B cell (primary cell): ENCODE measurements at regions not wholly inside any gene's neighbourhood (a gene's known extent, or its start where the extent isn't known, plus 50 kb on each side); places are given as distances from the start of the nearest gene placed in this dataset.

Source experiments
- ATAC-seq: fragments of 200-7000 bp; cut with Tn5 transposase; one replicate; pipeline ENCODE4 v1.10.0; 2021; ENCODE audit warnings: low read depth, mild to moderate bottlenecking, moderate number of reproducible peaks, moderate library complexity
- CTCF ChIA-PET: fragments of 350-600 bp; sonication (Branson Sonifier 250); formaldehyde crosslinking; loops from one replicate; lab custom pipeline; 2021; ENCODE audit warnings: antibody characterized with exemption, inconsistent platforms; lab: Charles Lee
- POLR2A ChIA-PET: fragments of 350-600 bp; sonication (Branson Sonifier 250); formaldehyde crosslinking; loops from one replicate; lab custom pipeline; 2021; ENCODE audit warnings: antibody characterized with exemption; lab: Charles Lee
- DNase-seq: peaks from one replicate; pipeline ENCODE4 v3.0.0; 2013
- H2AFZ ChIP-seq: 2 replicates; pipeline ENCODE4 v1.6.1; 2012; ENCODE audit warnings: mild to moderate bottlenecking, low read depth, low read length; ENCODE audit not compliant: insufficient read depth, poor library complexity, severe bottlenecking
- H3K27ac ChIP-seq, 2 donors: 1 replicate in 1 of 2; 2 replicates in 1 of 2; pipeline ENCODE4 v1.5.1; 2012 to 2013; ENCODE audit warnings: low read length in 2 of 2, mild to moderate bottlenecking in 2 of 2, moderate library complexity in 1 of 2
- H3K27me3 ChIP-seq, 4 experiments: fragments of 200-600 bp in 1 of 4; sonication (generic) in 1 of 4; replicated peaks in 1 of 4; 1 replicate in 2 of 4; 2 replicates in 2 of 4; pipeline versions ENCODE4 v1.6.1 to v1.7.0; 2013 to 2016; ENCODE audit warnings: low read length in 3 of 4, mild to moderate bottlenecking in 2 of 4, mixed read lengths in 1 of 4, moderate library complexity in 1 of 4; ENCODE audit not compliant: insufficient read depth in 4 of 4, control insufficient read depth in 3 of 4; ENCODE audit errors: control extremely low read depth in 1 of 4
- H3K36me3 ChIP-seq, 2 experiments: replicated peaks in 1 of 2; 1 replicate in 1 of 2; 2 replicates in 1 of 2; pipeline versions ENCODE4 v1.6.1 to v1.7.1; 2013; ENCODE audit warnings: low read length in 1 of 2; ENCODE audit not compliant: insufficient read depth in 2 of 2, control insufficient read depth in 1 of 2; ENCODE audit errors: control extremely low read depth in 1 of 2, extremely low read depth in 1 of 2
- H3K4me1 ChIP-seq, 2 donors: fragments of 200-600 bp in 1 of 2; sonication (generic) in 1 of 2; 1 replicate in 1 of 2; 2 replicates in 1 of 2; pipeline versions ENCODE4 v1.5.1 to v1.6.1; 2013 to 2017; ENCODE audit warnings: low read length in 2 of 2; ENCODE audit not compliant: control insufficient read depth in 2 of 2, insufficient read depth in 2 of 2
- H3K4me2 ChIP-seq: replicated peaks from 2 replicates; pipeline ENCODE3; 2012; ENCODE audit warnings: mild to moderate bottlenecking, low read depth, low read length; ENCODE audit not compliant: poor library complexity, severe bottlenecking
- H3K4me3 ChIP-seq, 5 experiments: fragments of 200-600 bp in 1 of 5; sonication (generic) in 1 of 5; 1 replicate in 3 of 5; 2 replicates in 2 of 5; pipeline versions ENCODE4 v1.5.1 to v1.7.0; 2011 to 2016; ENCODE audit warnings: low read length in 4 of 5, mild to moderate bottlenecking in 4 of 5, low read depth in 2 of 5, control low read depth in 1 of 5, moderate library complexity in 1 of 5; ENCODE audit not compliant: insufficient read depth in 1 of 5; ENCODE audit errors: control extremely low read depth in 1 of 5, extremely low read depth in 1 of 5
- H3K79me2 ChIP-seq: fragments of 200-600 bp; sonication (generic); one replicate; pipeline ENCODE4 v1.6.0; 2016; ENCODE audit warnings: low read length; ENCODE audit not compliant: control insufficient read depth, insufficient read depth
- H3K9ac ChIP-seq: fragments of 200-600 bp; sonication (generic); 2 replicates; pipeline ENCODE4 v1.6.1; 2017; ENCODE audit warnings: mild to moderate bottlenecking, low read length, moderate library complexity
- H3K9me3 ChIP-seq, 3 donors: one replicate each; pipeline versions ENCODE4 v1.6.1 to v1.7.1; 2013; ENCODE audit warnings: low read length in 2 of 3; ENCODE audit not compliant: control insufficient read depth in 2 of 3, insufficient read depth in 1 of 3; ENCODE audit errors: control extremely low read depth in 1 of 3
- H4K20me1 ChIP-seq: 2 replicates; pipeline ENCODE4 v1.6.0; 2012; ENCODE audit warnings: mild to moderate bottlenecking, low read length; ENCODE audit not compliant: insufficient read depth, control insufficient read depth, poor library complexity, severe bottlenecking
- H3K27ac Mint-ChIP-seq: one replicate; pipeline ENCODE4 v1.8.0; 2021; ENCODE audit warnings: mixed read lengths
- H3K27me3 Mint-ChIP-seq: one replicate; pipeline ENCODE4 v1.8.0; 2021; ENCODE audit warnings: mixed read lengths
- H3K4me1 Mint-ChIP-seq: one replicate; pipeline ENCODE4 v1.8.0; 2021; ENCODE audit warnings: mixed read lengths
- H3K4me3 Mint-ChIP-seq: one replicate; pipeline ENCODE4 v1.8.0; 2021; ENCODE audit warnings: mixed read lengths
- H3K9me3 Mint-ChIP-seq: one replicate; pipeline ENCODE4 v1.8.0; 2022; ENCODE audit warnings: mixed read lengths; ENCODE audit not compliant: insufficient read depth
- CTCF ChIP-seq: fragments of 200-600 bp; IDR thresholded peaks from one replicate; pipeline ENCODE4 v1.8.0; 2022; ENCODE audit warnings: antibody characterized with exemption, mild to moderate bottlenecking
- EZH2 ChIP-seq: IDR thresholded peaks from 2 replicates; pipeline ENCODE4 v1.6.1; 2012; ENCODE audit warnings: borderline replicate concordance, low read depth, mild to moderate bottlenecking, moderate library complexity, low read length; ENCODE audit not compliant: insufficient read depth, poor library complexity, severe bottlenecking
- WGBS: methylation state at CpG from one replicate; pipeline ENCODE4 v1.1.5; 2013; ENCODE audit warnings: missing lambda C conversion rate; ENCODE audit not compliant: insufficient coverage; 5-methylcytosine and 5-hydroxymethylcytosine counted together
- intact Hi-C: fragments of 100-400 bp; cut with micrococcal nuclease; formaldehyde crosslinking; loops from one replicate; pipeline ENCODE4 v1.10.0; 2022

- no peak overlapping the region for H2AFZ ChIP-seq
- CTCF ChIA-PET = no interaction called here
- no peaks in the 10 kb centered on the region for H3K27me3 Mint-ChIP-seq
- H3K36me3 ChIP-seq = no peaks in the 10 kb centered on the region
- no peak overlapping the region for H3K27ac Mint-ChIP-seq
- POLR2A ChIA-PET = no interaction called here
- TF ChIP-seq EZH2 = no peak
- TF ChIP-seq CTCF = no peak
- no peak overlapping the region for H3K9ac ChIP-seq
- no peak overlapping the region for H3K4me3 ChIP-seq
- no peaks in the 10 kb centered on the region for H3K4me1 ChIP-seq
- no peaks in the 10 kb centered on the region for H3K9me3 Mint-ChIP-seq
- H3K4me3 Mint-ChIP-seq = no peak overlapping the region
- DNase-seq (no peak), ATAC-seq (no peak)
- no peak overlapping the region for H3K27ac ChIP-seq
- no peaks in the 10 kb centered on the region for H4K20me1 ChIP-seq
- H3K27me3 ChIP-seq = no peaks in the 10 kb centered on the region
- intact Hi-C loops = no loop called here
- peaks cover 1 to 4% (median 2%) of the 10 kb centered on the region in 3 donors for H3K9me3 ChIP-seq
- H3K4me2 ChIP-seq = no peak overlapping the region
- 95% methylated on average over 6 of the region's 8 CpGs for WGBS
- H3K4me1 Mint-ChIP-seq = no peaks in the 10 kb centered on the region
- no peaks in the 10 kb centered on the region for H3K79me2 ChIP-seq
These were observed 411.0 kb upstream of the AGA start for GRCh38 chr4:177853229-177853628.

- Mint-ChIP-seq H3K4me3 (no peak overlapping the region), H3K27ac (no peak overlapping the region), H3K9me3 (no peaks in the 10 kb centered on the region), H3K4me1 (no peaks in the 10 kb centered on the region), H3K27me3 (no peaks in the 10 kb centered on the region)
- no peak for DNase-seq
- H3K4me2 ChIP-seq = no peak overlapping the region
- H3K9ac ChIP-seq = no peak overlapping the region
- 31% methylated on average over 3 of the region's 5 CpGs for WGBS
- intact Hi-C loops = no loop called here
- no peak overlapping the region for H2AFZ ChIP-seq
- no peak for ATAC-seq
- H3K36me3 ChIP-seq = no peaks in the 10 kb centered on the region
- peaks cover 0 to 4% (median 1%) of the 10 kb centered on the region in 3 donors for H3K9me3 ChIP-seq
- no peak for TF ChIP-seq CTCF
- no peak for TF ChIP-seq EZH2
- no peak overlapping the region for H3K4me3 ChIP-seq
- H3K79me2 ChIP-seq = no peaks in the 10 kb centered on the region
- H3K4me1 ChIP-seq = no peaks in the 10 kb centered on the region
- H4K20me1 ChIP-seq = no peaks in the 10 kb centered on the region
- H3K27me3 ChIP-seq = no peaks in the 10 kb centered on the region
- ChIA-PET POLR2A (no interaction called here), CTCF (no interaction called here)
- H3K27ac ChIP-seq = no peak overlapping the region
These were observed 413.4 kb upstream of the AGA start for GRCh38 chr4:177855507-177856197.
